Central memory CD8-positive, alpha-beta T cell (primary cell): ENCODE measurements at regions not wholly inside any gene's neighbourhood (a gene's known extent, or its start where the extent isn't known, plus 50 kb on each side); places are given as distances from the start of the nearest gene placed in this dataset.
"Not testable (repeated sequence)": the region's sequence is repeated elsewhere in the genome, so short reads cannot be mapped to it uniquely, and the experiment has no call there.

Source experiments
- ATAC-seq: fragments of 150-1000 bp; cut with Tn5 transposase; replicated peaks from 2 replicates; pipeline ENCODE4 v1.10.0; 2022; ENCODE audit warnings: mild to moderate bottlenecking, moderate FRiP score, moderate number of reproducible peaks; ENCODE audit not compliant: poor library complexity, severe bottlenecking; ENCODE audit errors: extremely low read depth
- DNase-seq, 2 donors: peaks; one replicate each; pipeline ENCODE4 v3.0.0; 2021; ENCODE audit warnings: low spot score in 2 of 2
- H3K27ac Mint-ChIP-seq: one replicate; pipeline ENCODE4 v1.8.0; 2022; ENCODE audit warnings: low read depth, mild to moderate bottlenecking, moderate library complexity, mixed read lengths
- H3K27me3 Mint-ChIP-seq: one replicate; pipeline ENCODE4 v1.8.0; 2022; ENCODE audit warnings: mixed read lengths
- H3K36me3 Mint-ChIP-seq: one replicate; pipeline ENCODE4 v1.8.0; 2022; ENCODE audit warnings: mild to moderate bottlenecking, moderate library complexity, mixed read lengths; ENCODE audit not compliant: insufficient read depth
- H3K4me1 Mint-ChIP-seq: one replicate; pipeline ENCODE4 v1.8.0; 2022; ENCODE audit warnings: mixed read lengths
- H3K4me3 Mint-ChIP-seq: one replicate; pipeline ENCODE4 v1.8.0; 2022; ENCODE audit warnings: mild to moderate bottlenecking, moderate library complexity, mixed read lengths
- H3K9me3 Mint-ChIP-seq: one replicate; pipeline ENCODE4 v1.8.0; 2022; ENCODE audit warnings: mixed read lengths

- H3K4me1 Mint-ChIP-seq: no peaks in the 10 kb centered on the region
- H3K27ac Mint-ChIP-seq: no peak overlapping the region
- H3K27me3 Mint-ChIP-seq: peaks cover 18% of the 10 kb centered on the region
- DNase-seq (no peak), ATAC-seq (no peak)
- no peak overlapping the region for H3K4me3 Mint-ChIP-seq
- peaks cover 11% of the 10 kb centered on the region for H3K9me3 Mint-ChIP-seq
- H3K36me3 Mint-ChIP-seq: no peaks in the 10 kb centered on the region
Observed at GRCh38 chr10:33878238-33878786, 543.8 kb upstream of the NRP1 start.

GRCh38 chr10:33876584-33877400 lies 542.3 kb upstream of the NRP1 start:
- DNase-seq (no peak), ATAC-seq (no peak)
- peaks cover 15% of the 10 kb centered on the region for H3K27me3 Mint-ChIP-seq
- no peak overlapping the region for H3K4me3 Mint-ChIP-seq
- H3K9me3 Mint-ChIP-seq: peaks cover 9% of the 10 kb centered on the region
- H3K36me3 Mint-ChIP-seq: no peaks in the 10 kb centered on the region
- no peak overlapping the region for H3K27ac Mint-ChIP-seq
- H3K4me1 Mint-ChIP-seq: no peaks in the 10 kb centered on the region

- Mint-ChIP-seq H3K4me3 (no peak overlapping the region), H3K9me3 (peaks cover 6% of the 10 kb centered on the region), H3K4me1 (no peaks in the 10 kb centered on the region), H3K27me3 (peaks cover 7% of the 10 kb centered on the region), H3K36me3 (no peaks in the 10 kb centered on the region), H3K27ac (no peak overlapping the region)
- DNase-seq (no peak), ATAC-seq (no peak)
Observed at GRCh38 chr10:33875924-33876583, 541.6 kb upstream of the NRP1 start.

DNA sequence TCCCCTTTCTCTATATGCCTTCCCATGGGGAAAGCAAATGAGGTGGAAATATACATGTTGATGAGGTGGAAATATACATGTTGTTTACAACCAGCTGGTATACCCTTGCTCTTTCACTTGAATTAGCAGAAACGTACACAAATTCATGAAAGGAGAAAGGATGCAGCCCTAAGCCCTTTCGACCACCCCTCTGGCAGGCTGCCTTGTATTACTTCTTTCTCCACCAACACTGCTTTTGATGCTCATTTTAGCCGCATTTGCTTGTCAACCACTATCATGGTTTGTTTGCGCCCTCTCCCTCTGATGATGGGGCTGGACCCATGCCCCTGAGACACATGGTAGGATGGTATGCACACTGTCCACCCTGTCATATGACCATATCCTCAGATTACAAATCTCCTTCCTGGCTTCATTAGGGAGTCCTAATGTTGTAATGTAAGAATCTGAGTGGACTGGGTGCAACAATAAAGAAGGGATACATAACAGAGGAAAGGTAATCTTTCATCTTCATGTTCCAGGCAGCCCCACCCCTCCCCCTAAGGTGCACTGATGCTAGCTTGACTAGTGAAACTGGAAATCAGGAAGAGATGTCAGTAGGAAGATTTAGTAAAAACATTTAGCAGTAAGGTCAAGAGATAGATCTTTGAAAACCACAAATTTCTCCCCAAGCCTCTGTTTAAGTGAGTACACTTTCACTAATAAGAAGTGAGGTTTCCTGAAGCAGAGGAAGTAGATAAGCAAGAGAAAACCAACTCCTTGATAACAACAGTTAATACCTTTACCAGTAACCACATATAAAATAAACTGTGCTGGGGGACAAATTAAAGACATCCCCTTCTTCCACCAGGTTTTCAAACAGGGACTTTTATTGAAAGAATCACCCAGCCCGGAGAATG lies 536.8 kb upstream of the NRP1 start:
- H3K9me3 Mint-ChIP-seq: no peaks in the 10 kb centered on the region
- DNase-seq (no peak), ATAC-seq (no peak)
- H3K4me3 Mint-ChIP-seq: no peak overlapping the region
- H3K27me3 Mint-ChIP-seq: peaks cover 11% of the 10 kb centered on the region
- H3K4me1 Mint-ChIP-seq: no peaks in the 10 kb centered on the region
- H3K27ac Mint-ChIP-seq: no peak overlapping the region
- H3K36me3 Mint-ChIP-seq: no peaks in the 10 kb centered on the region

GRCh38 chr10:33869481-33869880 lies 535.0 kb upstream of the NRP1 start:
- ATAC-seq (no peak), DNase-seq (no peak)
- H3K27ac Mint-ChIP-seq: no peak overlapping the region
- peaks cover 11% of the 10 kb centered on the region for H3K27me3 Mint-ChIP-seq
- no peaks in the 10 kb centered on the region for H3K36me3 Mint-ChIP-seq
- no peaks in the 10 kb centered on the region for H3K4me1 Mint-ChIP-seq
- no peaks in the 10 kb centered on the region for H3K9me3 Mint-ChIP-seq
- no peak overlapping the region for H3K4me3 Mint-ChIP-seq

GRCh38 chr10:33869028-33869427 lies 534.6 kb upstream of the NRP1 start:
- Mint-ChIP-seq H3K27me3 (peaks cover 11% of the 10 kb centered on the region), H3K27ac (no peak overlapping the region), H3K4me3 (no peak overlapping the region), H3K4me1 (no peaks in the 10 kb centered on the region), H3K36me3 (no peaks in the 10 kb centered on the region), H3K9me3 (no peaks in the 10 kb centered on the region)
- DNase-seq: no peak
- no peak for ATAC-seq

DNA sequence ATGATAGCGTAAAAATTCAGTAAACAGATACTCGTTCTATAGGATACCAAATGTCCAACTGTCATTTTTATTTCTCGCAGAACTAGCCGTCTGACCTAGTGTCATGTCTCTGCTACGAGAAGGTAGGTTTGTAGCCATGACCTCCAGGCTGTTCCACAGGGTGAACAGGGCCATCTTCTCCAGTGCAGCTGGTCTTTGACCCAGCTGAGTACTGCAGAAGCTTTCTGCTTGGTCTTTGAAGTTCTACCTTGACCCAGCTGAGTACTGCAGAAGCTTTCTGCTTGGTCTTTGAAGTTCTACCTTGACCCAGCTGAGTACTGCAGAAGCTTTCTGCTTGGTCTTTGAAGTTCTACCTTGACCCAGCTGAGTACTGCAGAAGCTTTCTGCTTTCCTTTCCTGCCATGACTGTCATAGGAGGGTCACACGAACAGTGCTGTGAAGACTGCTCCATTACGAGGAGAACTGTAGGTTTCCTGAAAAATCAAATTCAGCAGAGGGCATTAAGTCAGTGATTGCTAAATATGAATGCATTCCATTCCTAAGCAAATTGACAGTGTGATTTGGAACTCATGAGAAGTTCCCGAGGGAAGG lies 532.8 kb upstream of the NRP1 start:
- not testable (repeated sequence) for DNase-seq, H3K27ac Mint-ChIP-seq, H3K4me3 Mint-ChIP-seq, H3K9me3 Mint-ChIP-seq, ATAC-seq, H3K4me1 Mint-ChIP-seq, H3K36me3 Mint-ChIP-seq
- H3K27me3 Mint-ChIP-seq: peaks cover 11% of the 10 kb centered on the region

DNA sequence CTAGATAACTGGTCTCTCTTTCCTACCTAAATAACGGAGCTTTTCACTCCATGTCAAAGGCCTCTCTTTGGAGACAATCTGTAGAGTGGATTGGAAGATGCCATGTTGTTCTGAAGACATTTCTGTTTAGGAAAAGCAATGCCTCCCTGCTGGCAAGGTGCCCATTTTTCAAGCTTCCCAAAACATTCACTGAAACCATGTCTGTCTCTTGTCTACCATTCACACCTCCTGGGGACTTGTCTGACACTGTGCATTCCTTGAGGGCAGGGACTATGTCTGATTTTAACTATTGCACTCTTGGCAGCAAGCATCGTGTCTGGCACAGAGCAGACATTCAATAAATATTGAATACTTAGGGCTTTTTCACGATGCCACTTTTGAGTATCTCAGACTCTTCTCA lies 528.9 kb upstream of the NRP1 start:
- H3K27ac Mint-ChIP-seq: no peak overlapping the region
- ATAC-seq: no peak
- H3K27me3 Mint-ChIP-seq: no peaks in the 10 kb centered on the region
- no peaks in the 10 kb centered on the region for H3K36me3 Mint-ChIP-seq
- H3K4me1 Mint-ChIP-seq: no peaks in the 10 kb centered on the region
- no peak overlapping the region for H3K4me3 Mint-ChIP-seq
- no peak for DNase-seq
- no peaks in the 10 kb centered on the region for H3K9me3 Mint-ChIP-seq

DNA sequence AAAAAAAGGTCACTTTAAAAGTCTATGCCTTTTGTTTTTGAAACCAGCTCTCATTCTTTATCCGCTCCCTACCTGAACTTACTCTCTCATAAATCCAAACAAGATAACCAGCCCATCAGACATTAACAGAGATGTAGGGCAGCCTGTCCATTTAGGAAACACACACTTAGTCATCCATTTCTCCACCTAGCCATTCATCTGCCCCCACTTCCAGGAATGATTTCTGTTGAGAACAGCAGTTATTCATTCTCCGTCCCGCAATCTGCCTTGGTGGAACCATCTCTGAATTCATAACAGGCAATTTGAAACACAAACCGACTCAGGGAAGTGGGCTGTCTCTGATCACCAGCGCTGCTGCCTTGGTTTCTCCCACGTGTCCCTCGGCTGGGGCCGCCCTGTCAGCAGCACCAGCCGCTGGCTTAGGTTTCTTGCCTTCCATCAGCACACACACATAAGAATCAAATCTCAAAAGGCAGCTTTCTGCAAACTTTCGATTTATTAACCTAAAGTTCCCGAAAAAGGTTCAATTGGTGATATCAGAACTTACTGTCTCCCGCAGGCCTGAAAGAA lies 528.2 kb upstream of the NRP1 start:
- no peak overlapping the region for H3K27ac Mint-ChIP-seq
- H3K27me3 Mint-ChIP-seq: no peaks in the 10 kb centered on the region
- DNase-seq: no peak
- H3K36me3 Mint-ChIP-seq: no peaks in the 10 kb centered on the region
- no peak for ATAC-seq
- no peak overlapping the region for H3K4me3 Mint-ChIP-seq
- H3K4me1 Mint-ChIP-seq: no peaks in the 10 kb centered on the region
- no peaks in the 10 kb centered on the region for H3K9me3 Mint-ChIP-seq

DNA sequence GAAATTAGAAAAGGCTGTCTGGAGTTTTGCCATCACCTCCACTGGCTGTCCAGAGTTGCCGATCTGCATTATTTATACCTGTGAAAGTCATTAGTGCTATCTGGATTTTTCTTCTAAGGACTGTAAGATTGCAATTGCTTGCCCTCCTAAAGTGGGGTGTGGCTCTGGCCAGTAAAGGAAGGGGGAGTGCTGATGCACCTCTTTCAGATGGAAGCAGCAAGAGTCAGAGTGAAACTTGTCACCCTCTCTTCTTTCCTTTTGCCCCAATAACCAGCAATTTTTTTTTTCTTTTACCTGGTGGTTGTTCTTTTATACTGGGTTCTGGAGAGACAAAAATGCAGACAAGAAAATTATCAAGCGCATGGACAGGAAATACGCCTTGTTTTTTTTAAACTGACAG lies 527.4 kb upstream of the NRP1 start:
- Mint-ChIP-seq H3K4me3 (no peak overlapping the region), H3K27ac (no peak overlapping the region), H3K4me1 (no peaks in the 10 kb centered on the region), H3K9me3 (no peaks in the 10 kb centered on the region), H3K27me3 (no peaks in the 10 kb centered on the region), H3K36me3 (no peaks in the 10 kb centered on the region)
- DNase-seq: no peak
- no peak for ATAC-seq

DNA sequence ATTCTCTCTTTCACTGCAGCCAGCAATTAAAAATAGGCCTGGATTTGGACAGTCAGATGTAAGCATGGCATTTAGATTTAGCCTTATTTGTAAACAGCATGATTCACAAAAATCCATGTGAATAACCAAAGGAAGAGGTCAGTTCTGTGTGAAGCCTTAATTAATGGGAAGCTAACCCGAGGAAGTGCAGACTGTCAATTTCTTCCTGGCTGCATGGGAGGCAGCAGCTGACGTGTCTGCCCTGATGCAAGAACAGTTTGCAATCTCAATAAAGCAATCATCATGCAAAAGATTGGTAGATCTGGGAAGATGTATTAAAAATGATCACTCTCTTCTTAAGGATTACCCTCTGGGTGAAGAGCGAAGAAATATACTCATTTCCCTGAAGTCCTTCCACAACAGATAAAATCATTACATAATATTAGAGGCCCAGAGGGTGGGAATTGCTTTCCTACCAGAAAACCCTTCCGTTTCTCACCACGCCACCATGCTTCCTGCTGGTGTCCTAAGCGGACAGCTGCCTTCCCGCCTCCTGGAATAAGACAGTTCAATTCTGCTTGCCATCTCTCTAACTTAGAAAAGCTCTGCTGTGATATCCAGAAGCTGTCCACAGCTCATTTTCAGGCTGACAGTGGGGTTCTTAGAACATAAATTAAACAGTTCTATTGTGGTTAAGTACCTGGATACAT lies 526.7 kb upstream of the NRP1 start:
- no peak overlapping the region for H3K4me3 Mint-ChIP-seq
- H3K27me3 Mint-ChIP-seq: no peaks in the 10 kb centered on the region
- no peak for ATAC-seq
- H3K4me1 Mint-ChIP-seq: no peaks in the 10 kb centered on the region
- H3K36me3 Mint-ChIP-seq: no peaks in the 10 kb centered on the region
- no peaks in the 10 kb centered on the region for H3K9me3 Mint-ChIP-seq
- no peak overlapping the region for H3K27ac Mint-ChIP-seq
- DNase-seq: no peak
